ENCODE measurements at regions not wholly inside any gene's neighbourhood (a gene's known extent, or its start where the extent isn't known, plus 50 kb on each side); places are given as distances from the start of the nearest gene placed in this dataset.
A peak's percentile ranks its signal among the peaks of the same experiment; 100 is the strongest.

GRCh38 chr17:53270936-53271335 lies 551.8 kb upstream of the KIF2B start:
- TF ChIP-seq CBX8 (IDR thresholded peaks at IDR 0.05) = no peak
- no peak for TF ChIP-seq SMC3 (IDR thresholded peaks at IDR 0.05)
- TF ChIP-seq JUNB (IDR thresholded peaks at IDR 0.05) = no peak
- TF ChIP-seq HDAC2 (IDR thresholded peaks at IDR 0.05) = no peak
- no peak for TF ChIP-seq NR3C1 (IDR thresholded peaks at IDR 0.05)
- no peak for TF ChIP-seq RARB (CRISPR knock-in tag; IDR thresholded peaks at IDR 0.05)
- 2% methylated on average over 1 of the region's 1 CpG for WGBS (ENCODE audit: missing lambda C conversion rate)
- Histone ChIP-seq H3K4me3 (no peak overlapping the region), H3K27ac (no peak overlapping the region), H3K4me1 (no peaks in the 10 kb centered on the region), H3K9me3 (no peaks in the 10 kb centered on the region), H3K4me2 (no peak overlapping the region)
- ATAC-seq = no peak
- no peak for DNase-seq (ENCODE audit: low read depth in 1 of 2, low spot score in 1 of 2)
- ChIA-PET POLR2A (no interaction called here), CTCF (no interaction called here)
- FAIRE-seq = no peak

- no peaks in the 10 kb centered on the region for H3K4me1 ChIP-seq
- FAIRE-seq = peak; percentile 89
- H3K4me3 ChIP-seq = no peak overlapping the region
- WGBS (ENCODE audit: missing lambda C conversion rate) = 0% methylated on average over 1 of the region's 1 CpG
- DNase-seq (ENCODE audit: low read depth in 1 of 2, low spot score in 1 of 2) = no peak
- H3K27ac ChIP-seq = no peak overlapping the region
- CTCF ChIA-PET = no interaction called here
- no peak for TF ChIP-seq HEYL (CRISPR knock-in tag; IDR thresholded peaks at IDR 0.05)
- no peak for TF ChIP-seq E2F6 (IDR thresholded peaks at IDR 0.05; ENCODE audit: borderline replicate concordance, low read depth)
- no peak for TF ChIP-seq CHD2 (IDR thresholded peaks at IDR 0.05; ENCODE audit: low read length, partially characterized antibody)
- TF ChIP-seq HOXB13 (CRISPR knock-in tag; IDR thresholded peaks at IDR 0.05; ENCODE audit: low read depth) = no peak
- no peak for TF ChIP-seq SMC3 (IDR thresholded peaks at IDR 0.05)
- no peak for TF ChIP-seq FOSB (CRISPR knock-in tag; IDR thresholded peaks at IDR 0.05)
- TF ChIP-seq MAX (IDR thresholded peaks at IDR 0.05) = no peak
- no peak for TF ChIP-seq POLR2A (IDR thresholded peaks at IDR 0.05; ENCODE audit: low read length)
- no peak for TF ChIP-seq ZC3H11A (IDR thresholded peaks at IDR 0.05)
- TF ChIP-seq NFE2L2 (conservative IDR thresholded peaks at IDR 0.05; ENCODE audit: low read length) = no peak
- no peak for TF ChIP-seq HOXB5 (CRISPR knock-in tag; IDR thresholded peaks at IDR 0.05)
- TF ChIP-seq ATOH8 (CRISPR knock-in tag; IDR thresholded peaks at IDR 0.05; ENCODE audit: low read depth) = no peak
- no peak for TF ChIP-seq HES2 (IDR thresholded peaks at IDR 0.05)
- TF ChIP-seq CEBPB (IDR thresholded peaks at IDR 0.05) = no peak
- no peak for TF ChIP-seq MAZ (IDR thresholded peaks at IDR 0.05; ENCODE audit: borderline replicate concordance, low read depth, low read length)
- ATAC-seq = no peak
- POLR2A ChIA-PET = no interaction called here
- H3K4me2 ChIP-seq = no peak overlapping the region
- no peaks in the 10 kb centered on the region for H3K9me3 ChIP-seq
Observed at GRCh38 chr17:53264730-53265129, 558.0 kb upstream of the KIF2B start.

GRCh38 chr17:53253956-53254597 lies 568.6 kb upstream of the KIF2B start:
- Histone ChIP-seq H3K4me3 (no peak overlapping the region), H3K4me1 (no peaks in the 10 kb centered on the region), H3K9me3 (peaks cover 19% of the 10 kb centered on the region; the same call in 2 of the 3 replicates), H3K27ac (no peak overlapping the region), H3K4me2 (no peak overlapping the region)
- FAIRE-seq = no peak
- POLR2A ChIA-PET = no interaction called here
- ATAC-seq = no peak
- 10% methylated on average over 1 of the region's 1 CpG for WGBS (ENCODE audit: missing lambda C conversion rate)
- no peak for TF ChIP-seq SMC3 (IDR thresholded peaks at IDR 0.05)
- TF ChIP-seq ATOH8 (CRISPR knock-in tag; IDR thresholded peaks at IDR 0.05; ENCODE audit: low read depth) = no peak
- TF ChIP-seq NPAS2 (CRISPR knock-in tag; IDR thresholded peaks at IDR 0.05; ENCODE audit: borderline replicate concordance) = no peak
- no peak for TF ChIP-seq MAX (IDR thresholded peaks at IDR 0.05)
- TF ChIP-seq CEBPB (IDR thresholded peaks at IDR 0.05) = no peak
- no peak for TF ChIP-seq BHLHE40 (IDR thresholded peaks at IDR 0.05; ENCODE audit: low read depth, low read length)
- no peak for TF ChIP-seq NR3C1 (IDR thresholded peaks at IDR 0.05)
- DNase-seq (ENCODE audit: low read depth in 1 of 2, low spot score in 1 of 2) = no peak
- CTCF ChIA-PET = no interaction called here

All from A549 (cell line).